MM.1S (cell line): ENCODE measurements at regions not wholly inside any gene's neighbourhood (a gene's known extent, or its start where the extent isn't known, plus 50 kb on each side); places are given as distances from the start of the nearest gene placed in this dataset.

ENCODE experiments used
- DNase-seq: peaks from one replicate; pipeline ENCODE4 v3.0.0-alpha.2; 2015
- H2AFZ ChIP-seq: fragments of 300-600 bp; sonication (generic); 2 replicates; pipeline ENCODE4 v1.6.0; 2016; ENCODE audit warnings: antibody characterized with exemption, low read length
- H3F3A ChIP-seq: fragments of 300-600 bp; sonication (generic); 2 replicates; pipeline ENCODE4 v1.6.1; 2016; ENCODE audit warnings: mild to moderate bottlenecking, antibody characterized with exemption, low read length, moderate library complexity, mixed read lengths; ENCODE audit not compliant: insufficient read depth
- H3K27ac ChIP-seq: fragments of 300-600 bp; sonication (generic); 2 replicates; pipeline ENCODE4 v1.5.1; 2016; ENCODE audit warnings: mild to moderate bottlenecking, low read length
- H3K27me3 ChIP-seq: fragments of 300-600 bp; sonication (generic); replicated peaks from 2 replicates; pipeline ENCODE4 v1.6.0; 2016; ENCODE audit warnings: low read length; ENCODE audit not compliant: insufficient read depth
- H3K36me3 ChIP-seq: fragments of 300-600 bp; sonication (generic); replicated peaks from 2 replicates; pipeline ENCODE4 v1.6.1; 2016; ENCODE audit warnings: mild to moderate bottlenecking, low read length, mixed read lengths; ENCODE audit not compliant: insufficient read depth
- H3K4me1 ChIP-seq: fragments of 300-600 bp; sonication (generic); 2 replicates; pipeline ENCODE4 v1.6.1; 2016; ENCODE audit warnings: low read length, mixed read lengths
- H3K4me2 ChIP-seq: fragments of 300-600 bp; sonication (generic); 2 replicates; pipeline ENCODE4 v1.6.0; 2016; ENCODE audit warnings: low read depth, low read length
- H3K4me3 ChIP-seq: fragments of 300-600 bp; sonication (generic); 2 replicates; pipeline ENCODE4 v1.5.1; 2016; ENCODE audit warnings: low read length, mixed read lengths
- H3K79me2 ChIP-seq: fragments of 300-600 bp; sonication (generic); 2 replicates; pipeline ENCODE4 v1.6.1; 2016; ENCODE audit warnings: mixed run types, low read length, mixed read lengths
- H3K9ac ChIP-seq: fragments of 300-600 bp; sonication (generic); 2 replicates; pipeline ENCODE4 v1.6.1; 2016; ENCODE audit warnings: low read length, mixed read lengths
- H3K9me2 ChIP-seq: fragments of 300-600 bp; sonication (generic); replicated peaks from 2 replicates; pipeline ENCODE4 v1.6.1; 2016; ENCODE audit warnings: mild to moderate bottlenecking, low read length, mixed read lengths; ENCODE audit not compliant: insufficient read depth
- H3K9me3 ChIP-seq: fragments of 300-600 bp; sonication (generic); replicated peaks from 2 replicates; pipeline ENCODE4 v1.6.1; 2016; ENCODE audit warnings: mild to moderate bottlenecking, low read length, mixed read lengths; ENCODE audit not compliant: insufficient read depth
- H4K20me1 ChIP-seq: fragments of 300-600 bp; sonication (generic); 2 replicates; pipeline ENCODE4 v1.6.1; 2016; ENCODE audit warnings: mild to moderate bottlenecking, low read length, moderate library complexity, mixed read lengths; ENCODE audit not compliant: insufficient read depth
- EZH2 ChIP-seq: fragments of 300-600 bp; sonication (generic); optimal IDR thresholded peaks from 2 replicates; pipeline ENCODE3; 2017; ENCODE audit warnings: low read depth, mild to moderate bottlenecking, antibody characterized with exemption, low read length, mixed read lengths
- EZH2phosphoT487 ChIP-seq: fragments of 300-600 bp; sonication (generic); IDR thresholded peaks from 2 replicates; pipeline ENCODE4 v1.6.1; 2018; ENCODE audit warnings: antibody characterized with exemption, low read length
- TF ChIP-seq, protein P1 (sequence below): fragments of 300-600 bp; sonication (generic); IDR thresholded peaks from 2 replicates; pipeline ENCODE4 v1.5.1; 2016; ENCODE audit warnings: antibody characterized with exemption, low read length, mixed read lengths

DNA sequence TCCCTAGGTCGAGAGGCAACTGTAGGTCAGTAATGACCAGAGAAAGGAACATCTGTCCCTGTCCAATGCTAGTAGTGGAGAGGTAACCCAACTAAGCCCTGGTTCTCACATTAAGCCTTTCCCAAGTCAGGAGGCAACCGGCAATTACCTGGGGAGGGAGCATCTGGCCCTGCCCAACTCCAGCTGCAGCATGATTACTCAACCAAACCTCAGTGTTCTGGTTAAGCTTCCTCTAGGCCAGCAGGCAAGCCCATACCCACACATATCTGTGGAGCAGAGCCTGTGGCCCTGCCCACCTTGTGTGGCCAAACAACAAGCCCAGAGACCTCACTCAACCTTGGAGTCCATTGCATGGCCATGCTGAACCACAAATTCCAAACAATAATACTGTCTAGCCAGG lies 220.8 kb upstream of the SLC24A2 start:
- no peaks in the 10 kb centered on the region for H3K9me2 ChIP-seq
- H3F3A ChIP-seq, result no peaks in the 10 kb centered on the region
- no peaks in the 10 kb centered on the region for H3K27me3 ChIP-seq
- H3K36me3 ChIP-seq, result no peaks in the 10 kb centered on the region
- no peak overlapping the region for H3K4me3 ChIP-seq
- no peak overlapping the region for H3K4me2 ChIP-seq
- no peaks in the 10 kb centered on the region for H3K9me3 ChIP-seq
- TF ChIP-seq EZH2 (no peak), EZH2phosphoT487 (no peak)
- TF ChIP-seq, protein P1, sequence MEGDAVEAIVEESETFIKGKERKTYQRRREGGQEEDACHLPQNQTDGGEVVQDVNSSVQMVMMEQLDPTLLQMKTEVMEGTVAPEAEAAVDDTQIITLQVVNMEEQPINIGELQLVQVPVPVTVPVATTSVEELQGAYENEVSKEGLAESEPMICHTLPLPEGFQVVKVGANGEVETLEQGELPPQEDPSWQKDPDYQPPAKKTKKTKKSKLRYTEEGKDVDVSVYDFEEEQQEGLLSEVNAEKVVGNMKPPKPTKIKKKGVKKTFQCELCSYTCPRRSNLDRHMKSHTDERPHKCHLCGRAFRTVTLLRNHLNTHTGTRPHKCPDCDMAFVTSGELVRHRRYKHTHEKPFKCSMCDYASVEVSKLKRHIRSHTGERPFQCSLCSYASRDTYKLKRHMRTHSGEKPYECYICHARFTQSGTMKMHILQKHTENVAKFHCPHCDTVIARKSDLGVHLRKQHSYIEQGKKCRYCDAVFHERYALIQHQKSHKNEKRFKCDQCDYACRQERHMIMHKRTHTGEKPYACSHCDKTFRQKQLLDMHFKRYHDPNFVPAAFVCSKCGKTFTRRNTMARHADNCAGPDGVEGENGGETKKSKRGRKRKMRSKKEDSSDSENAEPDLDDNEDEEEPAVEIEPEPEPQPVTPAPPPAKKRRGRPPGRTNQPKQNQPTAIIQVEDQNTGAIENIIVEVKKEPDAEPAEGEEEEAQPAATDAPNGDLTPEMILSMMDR, result no peak
- H3K9ac ChIP-seq, result no peak overlapping the region
- H3K79me2 ChIP-seq, result no peaks in the 10 kb centered on the region
- no peaks in the 10 kb centered on the region for H4K20me1 ChIP-seq
- DNase-seq, result no peak
- no peaks in the 10 kb centered on the region for H3K4me1 ChIP-seq
- no peak overlapping the region for H3K27ac ChIP-seq
- H2AFZ ChIP-seq, result no peak overlapping the region

- Histone ChIP-seq H3K4me2 (no peak overlapping the region), H3K9ac (no peak overlapping the region), H3K79me2 (no peaks in the 10 kb centered on the region), H3K4me1 (no peaks in the 10 kb centered on the region), H3F3A (no peaks in the 10 kb centered on the region), H3K27ac (no peak overlapping the region), H3K9me3 (no peaks in the 10 kb centered on the region), H3K27me3 (no peaks in the 10 kb centered on the region), H3K9me2 (no peaks in the 10 kb centered on the region), H4K20me1 (no peaks in the 10 kb centered on the region), H3K36me3 (no peaks in the 10 kb centered on the region), H2AFZ (no peak overlapping the region), H3K4me3 (no peak overlapping the region)
- no peak for DNase-seq
- no peak for TF ChIP-seq EZH2phosphoT487
- no peak for TF ChIP-seq EZH2
- TF ChIP-seq, protein P1, result no peak
Observed at GRCh38 chr9:20002011-20002410, 213.2 kb upstream of the SLC24A2 start.

- H3K9me3 ChIP-seq, result no peaks in the 10 kb centered on the region
- no peaks in the 10 kb centered on the region for H4K20me1 ChIP-seq
- no peak for DNase-seq
- H3K4me1 ChIP-seq, result no peaks in the 10 kb centered on the region
- H3K9me2 ChIP-seq, result no peaks in the 10 kb centered on the region
- no peak overlapping the region for H3K4me3 ChIP-seq
- H3K79me2 ChIP-seq, result no peaks in the 10 kb centered on the region
- no peak overlapping the region for H2AFZ ChIP-seq
- no peak overlapping the region for H3K4me2 ChIP-seq
- H3K36me3 ChIP-seq, result no peaks in the 10 kb centered on the region
- no peaks in the 10 kb centered on the region for H3F3A ChIP-seq
- no peak overlapping the region for H3K27ac ChIP-seq
- TF ChIP-seq EZH2 (no peak), EZH2phosphoT487 (no peak)
- TF ChIP-seq, protein P1, result no peak
- H3K27me3 ChIP-seq, result no peaks in the 10 kb centered on the region
- H3K9ac ChIP-seq, result no peak overlapping the region
Observed at GRCh38 chr9:20001058-20001457, 212.2 kb upstream of the SLC24A2 start.
